ENCODE measurements at regions not wholly inside any gene's neighbourhood (a gene's known extent, or its start where the extent isn't known, plus 50 kb on each side); places are given as distances from the start of the nearest gene placed in this dataset.
"Not testable (repeated sequence)": the region's sequence is repeated elsewhere in the genome, so short reads cannot be mapped to it uniquely, and the experiment has no call there.

DNA sequence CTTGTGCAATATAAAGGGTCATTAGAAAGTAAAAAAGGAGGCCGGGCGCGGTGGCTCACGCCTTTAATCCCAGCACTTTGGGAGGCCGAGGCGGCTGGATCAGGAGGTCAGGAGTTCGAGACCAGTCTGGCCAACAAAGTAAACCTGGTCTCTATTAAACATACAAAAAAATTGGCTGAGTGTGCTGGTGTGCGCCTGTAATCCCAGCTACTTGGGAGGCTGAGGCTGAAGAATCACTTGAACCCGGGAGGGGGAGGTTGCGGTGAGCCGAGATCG is 102.8 kb upstream of the TMPRSS2 start:
- H3K27me3 Mint-ChIP-seq = peaks cover 45 to 50% of the 10 kb centered on the region in 2 donors
- not testable (repeated sequence) for DNase-seq; H3K4me1 Mint-ChIP-seq; H3K4me3 Mint-ChIP-seq; H3K36me3 Mint-ChIP-seq; H3K9me3 Mint-ChIP-seq; ATAC-seq (replicated peaks); H3K27ac Mint-ChIP-seq

DNA sequence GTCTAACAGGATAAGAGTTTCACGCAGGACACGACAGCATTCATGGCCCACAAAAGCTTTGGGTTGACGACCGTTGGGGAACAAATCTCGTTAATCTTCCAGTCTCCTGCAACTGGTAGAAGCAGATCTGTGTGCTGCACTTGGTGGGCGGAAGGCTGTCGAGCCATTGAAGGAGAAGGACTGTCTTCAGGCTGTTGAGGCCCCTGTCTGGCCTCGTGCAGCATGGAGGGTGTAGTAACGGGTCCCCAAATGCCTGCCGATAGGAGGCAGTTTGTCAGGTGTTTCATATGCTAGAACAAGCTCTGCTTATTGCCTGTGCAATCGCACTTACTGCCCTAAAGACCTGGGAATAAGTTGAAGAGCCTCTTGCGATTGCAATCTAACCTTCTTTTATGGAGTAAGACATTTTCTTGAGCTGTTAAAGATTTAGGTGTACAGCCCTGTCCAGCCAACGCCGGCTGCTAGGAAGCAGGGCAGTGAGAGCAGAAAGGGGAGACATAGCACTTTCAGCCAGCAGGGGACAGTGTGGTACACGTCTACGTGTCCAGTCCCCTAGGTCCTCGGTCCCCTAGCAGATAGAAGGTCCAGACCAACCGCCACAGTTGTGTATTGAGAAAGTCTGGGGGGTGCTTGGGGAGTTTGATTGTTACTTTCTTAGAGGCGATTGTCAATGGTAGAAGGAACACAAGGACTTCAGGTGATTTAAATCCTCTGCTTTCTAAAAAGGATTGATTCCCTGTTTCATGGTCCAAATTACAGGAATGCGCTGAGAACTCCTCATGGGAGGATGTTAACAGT is 102.3 kb upstream of the TMPRSS2 start:
- peak; percentile 13 for DNase-seq
- Mint-ChIP-seq H3K4me3 (no peak overlapping the region), H3K27ac (no peak overlapping the region), H3K4me1 (no peaks in the 10 kb centered on the region), H3K27me3 (peaks cover 45 to 50% of the 10 kb centered on the region in 2 donors), H3K36me3 (no peaks in the 10 kb centered on the region), H3K9me3 (no peaks in the 10 kb centered on the region)
- ATAC-seq (replicated peaks) = peak; percentile 58 to 71

DNA sequence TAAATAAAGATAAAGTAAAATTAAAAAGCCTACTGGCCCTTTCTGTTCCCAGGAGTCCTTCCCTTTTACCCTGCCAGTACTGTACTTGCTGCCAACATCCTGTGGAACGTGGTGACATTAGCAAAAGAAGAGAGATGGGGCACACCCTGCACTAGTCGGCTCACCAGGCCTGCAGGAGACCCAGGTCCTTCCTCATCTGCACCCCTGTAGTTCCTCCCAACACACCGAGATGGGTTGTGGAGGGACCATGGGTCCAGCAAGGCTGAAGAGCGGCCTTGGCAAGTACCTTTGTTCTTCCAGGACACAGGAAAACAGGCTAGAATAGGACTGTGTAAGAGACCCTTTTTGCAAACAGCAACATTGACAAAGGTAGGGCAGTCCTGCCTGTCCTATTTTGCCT is 98.7 kb upstream of the TMPRSS2 start:
- no peak overlapping the region for H3K4me3 Mint-ChIP-seq
- ATAC-seq (replicated peaks) (no peak), DNase-seq (no peak)
- peaks cover 35 to 47% of the 10 kb centered on the region in 2 donors for H3K27me3 Mint-ChIP-seq
- H3K27ac Mint-ChIP-seq = no peak overlapping the region
- no peaks in the 10 kb centered on the region for H3K9me3 Mint-ChIP-seq
- H3K36me3 Mint-ChIP-seq = no peaks in the 10 kb centered on the region
- H3K4me1 Mint-ChIP-seq = peaks cover 0 to under 1% of the 10 kb centered on the region in 2 donors

DNA sequence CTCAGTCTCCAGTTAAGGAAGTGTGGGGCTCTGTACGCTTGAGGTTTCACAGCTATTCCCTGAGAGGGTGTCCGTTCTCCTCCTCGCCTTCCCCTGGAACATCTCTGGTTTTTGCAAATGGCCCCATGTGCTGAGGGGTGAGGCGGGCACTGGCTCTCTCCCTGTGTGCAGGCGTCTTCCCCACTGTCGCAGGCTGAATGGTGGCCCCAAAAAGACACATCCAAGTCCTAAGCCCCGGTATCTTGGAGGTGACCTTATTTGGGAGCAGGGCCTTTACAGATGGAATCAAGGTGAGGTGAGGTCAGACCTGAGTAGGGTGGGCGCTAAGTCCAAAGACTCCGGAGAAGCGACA is 98.0 kb upstream of the TMPRSS2 start:
- no peak for ATAC-seq (replicated peaks)
- H3K27ac Mint-ChIP-seq = no peak overlapping the region
- peaks cover 27 to 40% of the 10 kb centered on the region in 2 donors for H3K27me3 Mint-ChIP-seq
- no peak for DNase-seq
- no peaks in the 10 kb centered on the region for H3K9me3 Mint-ChIP-seq
- H3K4me3 Mint-ChIP-seq = no peak overlapping the region
- H3K36me3 Mint-ChIP-seq = no peaks in the 10 kb centered on the region
- peaks cover 0 to 2% of the 10 kb centered on the region in 2 donors for H3K4me1 Mint-ChIP-seq

DNA sequence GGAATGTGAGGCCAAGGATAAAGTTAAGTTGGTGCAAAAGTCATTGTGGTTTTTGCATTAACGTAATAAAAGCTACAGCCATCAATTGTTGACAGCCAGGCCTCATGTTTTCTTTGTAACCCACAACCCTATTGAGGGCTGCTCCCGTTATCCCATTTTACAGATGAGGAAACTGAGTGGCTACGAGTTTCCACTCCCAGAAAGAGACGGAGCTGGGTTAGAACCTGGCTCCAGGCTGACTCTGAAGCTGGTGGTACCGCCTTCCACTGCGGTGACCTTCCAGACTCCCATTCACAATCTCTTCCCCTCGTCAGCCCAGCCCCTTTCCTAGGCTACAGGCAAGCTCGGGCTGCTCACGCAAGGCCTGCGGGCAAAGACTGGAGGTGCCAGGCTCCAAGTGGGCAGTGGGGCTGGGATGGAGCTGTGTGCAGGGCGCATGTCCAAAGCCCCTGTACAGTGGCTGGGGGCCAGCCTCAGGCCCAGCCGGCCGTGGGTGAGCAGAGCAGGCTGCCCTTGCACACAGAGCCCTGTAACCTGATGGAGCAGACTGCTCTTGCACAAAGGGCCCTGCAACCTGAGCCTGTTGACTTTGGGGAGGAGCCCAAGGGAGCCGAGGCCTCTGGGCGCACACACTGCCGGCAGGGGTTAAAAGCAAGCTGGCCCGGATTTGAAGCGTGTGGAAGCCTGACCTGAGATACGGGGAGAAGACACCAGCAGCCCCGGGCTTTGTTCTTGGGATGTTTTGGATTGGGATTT is 97.4 kb upstream of the TMPRSS2 start:
- H3K27me3 Mint-ChIP-seq = peaks cover 21 to 36% of the 10 kb centered on the region in 2 donors
- H3K4me1 Mint-ChIP-seq = peaks cover 0 to 2% of the 10 kb centered on the region in 2 donors
- DNase-seq = no peak
- H3K9me3 Mint-ChIP-seq = no peaks in the 10 kb centered on the region
- H3K4me3 Mint-ChIP-seq = no peak overlapping the region
- ATAC-seq (replicated peaks) = no peak
- H3K27ac Mint-ChIP-seq = no peak overlapping the region
- H3K36me3 Mint-ChIP-seq = no peaks in the 10 kb centered on the region

DNA sequence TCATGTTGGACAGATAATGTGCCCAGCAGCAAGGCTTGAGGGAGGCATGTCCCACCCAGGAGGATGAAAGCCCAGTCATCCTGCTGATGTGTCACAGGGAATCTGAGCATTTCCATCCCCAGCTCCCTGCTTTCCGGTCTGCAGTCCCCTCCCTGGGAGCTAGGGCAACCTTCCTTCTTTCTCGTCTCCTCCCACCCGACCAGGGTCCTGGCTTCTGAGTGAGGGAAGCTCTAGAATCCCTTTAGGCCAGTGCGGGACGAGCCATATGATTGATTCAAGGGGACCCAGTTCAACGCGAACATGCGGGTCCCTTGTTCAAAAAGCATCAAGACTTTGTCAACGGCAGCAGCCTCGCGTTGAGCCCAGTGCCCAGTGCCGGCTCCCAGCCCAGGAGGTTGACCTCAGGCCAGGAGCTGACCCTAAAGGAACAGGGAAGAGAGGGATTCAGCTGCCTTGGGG is 96.7 kb upstream of the TMPRSS2 start:
- Mint-ChIP-seq H3K9me3 (no peaks in the 10 kb centered on the region), H3K4me1 (peaks cover 0 to 2% of the 10 kb centered on the region in 2 donors), H3K27ac (no peak overlapping the region), H3K27me3 (peaks cover 14 to 29% of the 10 kb centered on the region in 2 donors), H3K36me3 (no peaks in the 10 kb centered on the region), H3K4me3 (no peak overlapping the region)
- ATAC-seq (replicated peaks) = no peak
- DNase-seq = no peak

DNA sequence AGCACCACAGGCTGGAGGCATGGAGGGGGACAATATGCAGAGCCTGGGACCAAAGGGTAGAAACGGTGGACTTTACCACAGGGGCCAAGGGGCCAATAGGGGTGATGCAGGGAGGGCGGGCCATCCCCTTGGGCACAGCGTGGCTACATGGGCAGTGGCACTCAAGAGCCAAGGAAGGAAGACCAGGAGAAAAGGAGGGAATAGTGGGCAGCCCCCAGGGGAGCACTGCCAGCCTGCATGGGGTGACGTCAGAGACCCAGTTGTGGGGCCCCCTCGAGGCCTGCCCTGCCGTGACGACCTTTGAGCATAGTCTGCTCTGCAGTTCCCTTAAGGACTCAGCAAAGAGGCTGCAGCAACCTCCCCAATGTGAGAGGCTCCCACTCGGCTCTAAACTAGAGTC is 95.5 kb upstream of the TMPRSS2 start:
- Mint-ChIP-seq H3K27ac (no peak overlapping the region), H3K4me3 (no peak overlapping the region), H3K27me3 (peaks cover 12 to 23% of the 10 kb centered on the region in 2 donors), H3K36me3 (no peaks in the 10 kb centered on the region), H3K4me1 (peaks cover 4 to 9% of the 10 kb centered on the region in 2 donors), H3K9me3 (no peaks in the 10 kb centered on the region)
- DNase-seq (no peak), ATAC-seq (replicated peaks) (no peak)

DNA sequence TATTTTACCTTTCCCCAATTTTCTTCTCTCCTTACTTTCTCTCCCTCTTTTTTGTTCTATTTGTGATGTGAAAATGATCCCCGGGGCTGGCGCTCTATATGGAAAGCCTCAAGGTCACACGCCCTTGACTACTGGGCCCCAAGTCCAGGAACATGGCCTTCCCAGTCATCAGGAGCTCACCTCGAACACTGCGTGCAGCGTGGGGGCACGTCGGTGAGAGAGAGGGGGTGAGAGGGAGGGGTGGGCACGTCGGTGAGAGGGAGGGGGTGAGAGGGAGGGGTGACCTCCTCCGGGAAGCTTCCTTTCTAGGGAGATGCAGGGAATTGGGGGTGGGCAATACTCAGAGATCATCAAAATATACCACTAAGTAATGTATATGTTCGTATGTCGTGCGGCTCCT is 94.6 kb upstream of the TMPRSS2 start:
- no peak overlapping the region for H3K4me3 Mint-ChIP-seq
- DNase-seq (no peak), ATAC-seq (replicated peaks) (no peak)
- no peak overlapping the region for H3K27ac Mint-ChIP-seq
- peaks cover 12 to 23% of the 10 kb centered on the region in 2 donors for H3K27me3 Mint-ChIP-seq
- H3K9me3 Mint-ChIP-seq = no peaks in the 10 kb centered on the region
- peaks cover 6 to 9% of the 10 kb centered on the region in 2 donors for H3K4me1 Mint-ChIP-seq
- no peaks in the 10 kb centered on the region for H3K36me3 Mint-ChIP-seq

DNA sequence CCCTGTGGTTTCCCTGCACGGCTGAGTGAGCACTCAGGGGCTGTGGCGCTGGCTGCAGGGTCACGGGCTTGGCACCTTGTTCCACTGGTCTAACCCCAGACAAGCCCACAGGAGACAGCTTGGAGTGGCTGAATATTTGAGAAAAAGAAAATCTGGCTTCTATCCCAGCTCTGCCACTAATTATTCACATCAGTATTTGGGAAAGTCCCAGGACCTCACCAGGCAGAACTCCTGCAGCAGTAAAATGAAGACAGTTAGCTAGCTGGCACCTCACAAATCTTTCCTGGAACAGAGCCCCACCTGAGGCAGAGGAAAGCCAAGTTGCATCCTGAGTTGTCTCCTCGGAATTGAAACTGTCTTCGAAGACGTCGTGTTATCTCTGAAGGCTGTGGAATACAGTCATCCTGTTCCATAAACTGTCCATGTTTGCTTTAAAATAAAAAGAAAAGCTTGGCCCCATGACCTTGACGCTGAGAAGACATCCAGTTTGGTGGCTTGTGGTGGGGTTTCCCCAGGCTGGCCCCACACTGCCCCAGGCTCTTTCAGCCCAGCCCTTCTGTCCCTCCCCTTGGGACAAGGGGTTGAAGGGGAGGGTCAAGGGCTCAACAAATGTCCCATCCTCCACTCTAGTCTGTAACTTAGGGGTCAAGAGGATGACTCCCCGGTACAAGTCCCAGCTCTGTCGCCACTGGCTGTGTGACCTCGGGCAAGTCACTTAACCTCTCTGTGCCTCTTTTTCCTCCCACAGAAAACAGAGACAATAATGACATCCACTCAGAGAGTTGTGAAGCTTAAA is 93.8 kb upstream of the TMPRSS2 start:
- DNase-seq = no peak
- ATAC-seq (replicated peaks) = peak; percentile 28 to 66

DNA sequence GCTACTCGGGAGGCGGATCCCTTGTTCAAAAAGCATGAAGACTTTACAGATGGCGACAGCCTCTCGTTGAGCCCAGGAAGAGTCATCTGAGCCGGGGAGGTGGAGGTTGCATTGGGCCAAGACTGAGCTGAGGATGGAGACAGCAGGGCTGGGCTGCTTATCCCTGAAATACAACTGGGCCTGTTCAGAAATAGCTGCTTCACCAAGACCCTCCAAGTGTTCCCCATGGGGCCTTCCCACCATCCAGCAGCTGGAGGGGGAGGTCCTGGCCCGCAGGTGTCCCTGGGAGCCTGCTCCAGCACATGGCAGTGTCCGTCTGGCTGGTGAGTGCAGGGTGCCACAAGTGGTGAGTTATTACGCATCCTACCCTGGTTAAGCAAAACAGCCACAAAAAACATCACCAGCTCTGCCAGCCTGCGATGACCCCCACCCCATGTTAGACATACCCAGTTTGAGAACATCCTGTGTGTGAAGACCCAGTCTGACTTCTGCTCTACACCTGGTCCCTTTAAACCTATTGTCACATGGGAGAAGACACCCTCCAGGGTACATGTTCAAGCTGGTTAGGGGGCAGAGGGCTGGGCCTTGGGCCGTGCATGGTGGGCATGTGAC is 93.1 kb upstream of the TMPRSS2 start:
- no peak overlapping the region for H3K4me3 Mint-ChIP-seq
- no peak for DNase-seq
- H3K27ac Mint-ChIP-seq = no peak overlapping the region
- peaks cover 6 to 9% of the 10 kb centered on the region in 2 donors for H3K4me1 Mint-ChIP-seq
- H3K9me3 Mint-ChIP-seq = no peaks in the 10 kb centered on the region
- H3K36me3 Mint-ChIP-seq = no peaks in the 10 kb centered on the region
- ATAC-seq (replicated peaks) = peak in 1 of 2 donors; percentile 23
- H3K27me3 Mint-ChIP-seq = peaks cover 12 to 21% of the 10 kb centered on the region in 2 donors

More for the DNA sequence above, 93.8 kb upstream of the TMPRSS2 start:
- no peaks in the 10 kb centered on the region for H3K36me3 Mint-ChIP-seq
- H3K4me1 Mint-ChIP-seq = peaks cover 6 to 9% of the 10 kb centered on the region in 2 donors
- H3K27me3 Mint-ChIP-seq = peaks cover 12 to 23% of the 10 kb centered on the region in 2 donors
- H3K9me3 Mint-ChIP-seq = no peaks in the 10 kb centered on the region
- no peak overlapping the region for H3K27ac Mint-ChIP-seq
- no peak overlapping the region for H3K4me3 Mint-ChIP-seq

DNA sequence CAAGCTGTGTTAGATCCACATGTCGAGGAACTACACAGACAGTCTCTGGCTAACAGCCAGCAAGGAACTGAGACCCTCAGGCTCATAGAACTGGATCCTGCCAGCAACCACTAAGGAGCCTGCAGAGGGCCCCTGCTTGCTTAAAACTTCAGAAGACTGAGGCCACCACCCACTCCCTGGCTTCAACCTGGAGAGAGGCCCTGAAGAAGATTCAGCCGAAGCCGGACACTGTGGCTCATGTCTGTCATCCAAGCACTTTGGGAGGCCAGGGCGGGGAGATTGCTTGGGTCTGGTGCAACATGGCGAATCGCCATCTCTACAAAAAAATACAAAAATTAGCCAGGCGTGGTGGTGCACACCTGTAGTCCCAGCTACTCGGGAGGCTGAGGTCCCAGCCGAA is 92.6 kb upstream of the TMPRSS2 start:
- no peak overlapping the region for H3K4me3 Mint-ChIP-seq

DNA sequence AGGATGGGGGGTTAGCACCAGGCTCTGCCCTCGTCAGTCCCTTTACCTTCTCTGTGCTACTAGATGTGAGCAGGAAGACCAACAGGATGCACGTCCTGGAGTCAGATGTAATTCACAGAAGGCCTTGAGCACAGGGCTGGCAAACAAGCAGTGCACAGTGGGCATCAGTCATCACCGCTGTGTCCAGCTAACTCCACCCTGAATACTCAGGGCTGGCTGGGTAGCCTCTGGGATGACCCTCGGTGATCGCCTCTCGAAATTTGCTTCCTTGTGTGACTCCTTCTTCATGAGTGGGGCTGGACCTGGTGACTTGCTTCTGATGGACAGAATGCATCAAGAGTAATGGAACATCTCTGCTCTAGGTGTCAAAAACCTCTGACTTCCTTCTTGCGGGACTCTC is 92.2 kb upstream of the TMPRSS2 start:
- ATAC-seq (replicated peaks) = no peak
- Mint-ChIP-seq H3K4me3 (no peak overlapping the region), H3K27me3 (peaks cover 12 to 21% of the 10 kb centered on the region in 2 donors), H3K36me3 (no peaks in the 10 kb centered on the region), H3K9me3 (no peaks in the 10 kb centered on the region), H3K4me1 (peaks cover 6 to 9% of the 10 kb centered on the region in 2 donors), H3K27ac (no peak overlapping the region)
- no peak for DNase-seq

More for the DNA sequence above, 92.6 kb upstream of the TMPRSS2 start:
- no peak for DNase-seq
- Mint-ChIP-seq H3K27ac (no peak overlapping the region), H3K36me3 (no peaks in the 10 kb centered on the region), H3K27me3 (peaks cover 12 to 21% of the 10 kb centered on the region in 2 donors), H3K4me1 (peaks cover 6 to 9% of the 10 kb centered on the region in 2 donors), H3K9me3 (no peaks in the 10 kb centered on the region)
- no peak for ATAC-seq (replicated peaks)

DNA sequence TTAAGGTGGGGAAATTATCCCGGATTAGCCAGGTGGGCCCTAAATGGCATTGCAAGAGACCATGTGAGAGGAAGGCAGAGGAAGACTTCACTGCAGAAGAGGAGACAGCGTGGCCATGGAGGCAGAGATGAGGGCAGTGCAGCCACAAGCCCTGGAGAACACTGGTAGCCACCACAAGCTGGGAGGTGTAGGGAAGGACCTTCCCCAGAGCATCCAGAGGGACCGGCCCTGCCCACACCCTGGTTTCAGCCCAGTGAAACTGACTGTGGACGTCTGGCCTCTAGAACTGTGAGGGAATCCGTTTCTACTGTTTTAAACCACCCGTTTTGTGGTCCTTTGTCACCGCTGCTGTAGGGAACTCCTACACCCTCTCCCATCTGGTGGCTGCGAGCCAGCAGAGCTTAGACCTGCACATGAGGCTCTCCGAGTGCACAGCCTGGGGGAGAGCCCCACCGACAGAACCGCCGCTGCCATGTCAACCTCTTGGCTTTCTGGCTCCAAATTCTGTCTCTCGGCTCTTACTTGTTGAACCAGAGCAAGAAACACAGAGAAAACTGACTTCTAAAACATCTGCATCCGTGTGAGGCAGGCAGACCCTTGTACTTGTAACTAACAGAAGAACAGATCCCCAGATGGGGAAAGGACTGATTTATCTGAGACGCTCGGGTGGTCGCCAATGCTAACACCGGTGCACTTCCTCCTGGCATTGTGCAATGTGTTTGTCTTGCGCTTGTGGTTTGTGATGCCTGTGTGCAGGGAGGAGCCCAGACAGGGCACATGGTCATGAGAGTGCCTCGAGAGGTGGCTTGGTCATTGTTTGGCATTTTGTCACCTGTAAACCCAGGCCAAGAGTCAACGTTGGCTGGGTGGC is 90.8 kb upstream of the TMPRSS2 start:
- no peak overlapping the region for H3K4me3 Mint-ChIP-seq
- peaks cover 6 to 9% of the 10 kb centered on the region in 2 donors for H3K4me1 Mint-ChIP-seq
- peaks cover 4 to 13% of the 10 kb centered on the region in 2 donors for H3K27me3 Mint-ChIP-seq
- H3K9me3 Mint-ChIP-seq = no peaks in the 10 kb centered on the region
- no peaks in the 10 kb centered on the region for H3K36me3 Mint-ChIP-seq
- DNase-seq (no peak), ATAC-seq (replicated peaks) (peak; percentile 34 to 35)
- H3K27ac Mint-ChIP-seq = no peak overlapping the region

Data from stimulated activated naive B cell treated with anti-CD40 and anti-IgM and Interleukin-4, amounts not matched to agents 10 μg/mL and 1 μg/mL and 100 μg/mL, for 72 hours (primary cell).